ENCODE measurements at regions not wholly inside any gene's neighbourhood (a gene's known extent, or its start where the extent isn't known, plus 50 kb on each side); places are given as distances from the start of the nearest gene placed in this dataset.

DNA sequence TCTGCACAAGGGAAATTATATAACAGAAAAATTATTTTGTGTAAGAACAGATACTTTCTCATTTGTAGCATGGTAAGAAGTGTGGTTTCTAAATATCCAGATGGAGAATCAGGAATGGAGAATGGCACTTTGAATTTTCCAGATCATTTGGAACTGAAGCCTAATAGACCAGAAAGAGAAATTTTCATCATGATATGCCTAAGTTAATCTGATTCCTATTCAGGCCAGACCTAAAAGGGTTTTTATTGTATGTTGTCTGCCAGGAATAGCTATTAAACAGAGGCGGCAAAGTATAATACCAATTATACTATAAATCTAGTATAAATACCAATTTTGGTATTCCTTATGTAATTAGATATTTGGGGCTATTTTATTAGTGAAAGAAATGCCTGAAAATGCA, 382.7 kb upstream of the FAR2 start:
- TF ChIP-seq, protein P1, sequence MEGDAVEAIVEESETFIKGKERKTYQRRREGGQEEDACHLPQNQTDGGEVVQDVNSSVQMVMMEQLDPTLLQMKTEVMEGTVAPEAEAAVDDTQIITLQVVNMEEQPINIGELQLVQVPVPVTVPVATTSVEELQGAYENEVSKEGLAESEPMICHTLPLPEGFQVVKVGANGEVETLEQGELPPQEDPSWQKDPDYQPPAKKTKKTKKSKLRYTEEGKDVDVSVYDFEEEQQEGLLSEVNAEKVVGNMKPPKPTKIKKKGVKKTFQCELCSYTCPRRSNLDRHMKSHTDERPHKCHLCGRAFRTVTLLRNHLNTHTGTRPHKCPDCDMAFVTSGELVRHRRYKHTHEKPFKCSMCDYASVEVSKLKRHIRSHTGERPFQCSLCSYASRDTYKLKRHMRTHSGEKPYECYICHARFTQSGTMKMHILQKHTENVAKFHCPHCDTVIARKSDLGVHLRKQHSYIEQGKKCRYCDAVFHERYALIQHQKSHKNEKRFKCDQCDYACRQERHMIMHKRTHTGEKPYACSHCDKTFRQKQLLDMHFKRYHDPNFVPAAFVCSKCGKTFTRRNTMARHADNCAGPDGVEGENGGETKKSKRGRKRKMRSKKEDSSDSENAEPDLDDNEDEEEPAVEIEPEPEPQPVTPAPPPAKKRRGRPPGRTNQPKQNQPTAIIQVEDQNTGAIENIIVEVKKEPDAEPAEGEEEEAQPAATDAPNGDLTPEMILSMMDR (IDR thresholded peaks at IDR 0.05; ENCODE audit: low read depth, low read length, missing control alignments) = no peak
- DNase-seq (ENCODE audit: low read depth) = no peak
- no peak overlapping the region for H3K4me3 ChIP-seq (ENCODE audit: low read depth, low read length)

DNA sequence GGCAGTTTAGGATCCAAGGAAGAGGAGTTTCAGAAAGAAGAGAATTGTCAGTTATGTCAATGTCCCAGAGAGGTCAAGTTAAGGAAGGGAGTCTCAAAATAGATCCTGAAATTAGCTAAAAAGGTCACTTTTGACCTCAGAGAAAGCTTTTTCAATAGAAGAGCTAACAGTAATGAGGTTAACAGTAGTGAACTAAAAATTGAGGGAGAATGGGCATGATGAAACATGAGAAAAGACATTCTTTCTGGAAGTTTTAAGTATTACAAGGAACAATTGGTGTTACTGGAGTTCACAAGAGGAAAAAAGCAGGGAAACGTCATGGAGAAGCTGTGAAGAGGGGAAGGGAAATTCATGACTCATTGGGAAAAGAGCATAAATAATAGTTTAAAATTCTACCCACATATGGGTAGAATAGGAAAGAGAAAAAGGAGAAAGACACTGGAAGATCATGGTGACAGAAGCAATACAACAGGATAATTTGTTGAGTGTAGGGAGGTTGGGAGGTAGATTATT, 381.2 kb upstream of the FAR2 start:
- TF ChIP-seq, protein P1 (IDR thresholded peaks at IDR 0.05; ENCODE audit: low read depth, low read length, missing control alignments) = no peak
- no peak overlapping the region for H3K4me3 ChIP-seq (ENCODE audit: low read depth, low read length)
- DNase-seq (ENCODE audit: low read depth) = no peak

DNA sequence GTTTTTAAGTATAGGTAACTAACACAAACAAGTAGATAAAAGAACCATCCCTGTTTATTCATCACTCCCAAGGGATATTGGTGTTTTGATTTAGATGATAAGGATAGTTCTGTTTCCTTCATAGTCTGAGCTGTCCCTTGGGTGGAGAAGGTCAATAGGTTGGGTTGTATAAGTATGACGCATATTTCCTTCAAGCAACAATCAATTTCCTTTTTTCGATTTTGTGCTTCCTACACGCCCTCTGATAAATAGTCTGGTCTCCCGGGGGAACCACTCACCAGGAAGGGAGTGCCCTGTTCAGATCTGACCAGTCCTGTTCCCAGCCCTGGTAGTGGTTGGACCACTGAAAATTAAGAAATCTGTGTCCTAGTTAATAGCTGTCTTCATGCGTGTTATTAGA, 378.8 kb upstream of the FAR2 start:
- DNase-seq (ENCODE audit: low read depth) = no peak
- TF ChIP-seq, protein P1 (IDR thresholded peaks at IDR 0.05; ENCODE audit: low read depth, low read length, missing control alignments) = no peak
- no peak overlapping the region for H3K4me3 ChIP-seq (ENCODE audit: low read depth, low read length)

DNA sequence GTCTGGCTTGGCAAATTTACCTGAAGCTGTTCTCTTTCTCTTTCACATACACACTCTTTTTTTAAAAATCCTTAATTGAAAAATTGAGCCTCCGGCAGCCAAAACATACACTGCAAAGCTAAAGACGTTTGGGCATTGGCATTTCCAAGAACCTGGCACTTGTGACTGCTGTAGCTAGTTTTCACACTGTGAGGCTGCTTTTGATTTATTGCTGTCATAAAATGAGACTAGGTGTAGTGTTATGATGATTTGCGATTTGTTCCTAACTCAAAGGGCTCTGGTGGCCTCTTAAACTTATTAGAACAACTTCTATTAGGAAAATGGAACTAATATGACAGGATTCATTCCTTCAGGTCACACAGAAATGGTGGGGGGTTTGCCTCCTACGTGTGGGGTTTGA, 377.1 kb upstream of the FAR2 start:
- TF ChIP-seq, protein P1 (IDR thresholded peaks at IDR 0.05; ENCODE audit: low read depth, low read length, missing control alignments) = no peak

DNA sequence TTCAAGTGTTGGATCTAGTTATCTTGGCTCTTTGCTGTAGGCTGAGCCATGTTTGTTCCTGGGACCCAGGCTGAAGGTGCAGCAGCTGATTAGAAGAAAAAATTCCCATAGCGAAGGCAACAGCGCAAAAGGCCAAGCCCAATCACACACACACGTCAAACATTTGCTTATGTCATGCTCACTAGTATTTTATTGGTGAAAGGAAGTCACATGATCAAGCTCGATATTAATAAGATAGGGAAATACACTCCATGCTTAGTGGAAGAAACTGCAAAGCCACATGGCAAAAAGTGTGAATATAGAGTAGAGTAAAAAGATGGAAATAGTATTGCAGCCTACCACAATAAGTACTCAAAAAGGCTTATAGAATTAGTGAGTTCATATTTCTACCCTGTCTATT, 373.5 kb upstream of the FAR2 start:
- TF ChIP-seq, protein P1 (IDR thresholded peaks at IDR 0.05; ENCODE audit: low read depth, low read length, missing control alignments) = no peak
- no peak for DNase-seq (ENCODE audit: low read depth)
- no peak overlapping the region for H3K4me3 ChIP-seq (ENCODE audit: low read depth, low read length)

More for the DNA sequence above, 377.1 kb upstream of the FAR2 start:
- DNase-seq (ENCODE audit: low read depth) = no peak
- H3K4me3 ChIP-seq (ENCODE audit: low read depth, low read length) = no peak overlapping the region

DNA sequence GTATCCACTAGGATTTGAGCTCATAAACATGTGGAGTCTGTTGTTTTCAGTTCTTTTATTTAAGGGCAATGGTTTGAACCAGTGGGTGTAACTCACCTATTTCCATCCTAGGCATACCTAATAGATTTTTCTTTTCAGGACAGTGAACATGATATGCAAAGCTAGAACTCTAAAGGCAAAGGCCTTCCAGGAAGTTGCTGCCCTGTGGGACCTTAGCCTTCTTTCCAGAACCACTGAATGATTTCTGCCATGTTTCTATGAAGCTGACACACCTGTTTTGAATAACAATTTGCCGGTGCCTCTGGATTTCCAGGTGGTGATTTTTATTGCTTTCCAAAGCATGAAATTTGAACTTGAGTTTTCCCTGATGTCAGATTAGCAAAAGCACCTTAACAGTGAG, 372.9 kb upstream of the FAR2 start:
- TF ChIP-seq, protein P1 (IDR thresholded peaks at IDR 0.05; ENCODE audit: low read depth, low read length, missing control alignments) = no peak
- H3K4me3 ChIP-seq (ENCODE audit: low read depth, low read length) = no peak overlapping the region
- no peak for DNase-seq (ENCODE audit: low read depth)

DNA sequence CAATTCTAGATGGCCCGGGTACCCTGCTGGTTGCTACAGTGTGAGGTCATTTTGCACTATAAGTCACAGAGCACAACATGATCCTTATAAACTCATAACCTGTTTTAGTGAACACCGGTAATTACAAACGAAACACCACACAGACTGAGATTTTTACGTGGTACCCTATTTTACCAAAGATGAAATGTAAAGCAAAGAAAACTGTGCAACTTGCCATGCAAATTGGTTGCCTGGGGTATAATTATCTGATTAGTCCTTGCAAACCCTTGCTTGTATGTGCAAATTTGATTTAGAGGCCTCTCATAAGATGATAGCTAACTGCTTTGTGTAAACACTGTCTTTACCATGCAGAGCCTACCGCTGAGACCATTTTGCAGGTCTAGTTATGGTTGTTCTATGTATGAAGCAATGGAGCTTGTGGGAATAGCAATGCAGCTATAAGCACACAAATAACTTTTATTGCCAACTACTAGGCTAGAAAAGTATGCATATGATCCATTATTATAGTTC, 372.1 kb upstream of the FAR2 start:
- TF ChIP-seq, protein P1 (IDR thresholded peaks at IDR 0.05; ENCODE audit: low read depth, low read length, missing control alignments) = no peak
- H3K4me3 ChIP-seq (ENCODE audit: low read depth, low read length) = no peak overlapping the region
- DNase-seq (ENCODE audit: low read depth) = no peak

All from GM12864 (cell line).